SK-N-SH (cell line): ENCODE measurements at regions not wholly inside any gene's neighbourhood (a gene's known extent, or its start where the extent isn't known, plus 50 kb on each side); places are given as distances from the start of the nearest gene placed in this dataset.

ENCODE experiments used
- CTCF ChIA-PET: fragments of 300-600, 350-600 bp; formaldehyde crosslinking; extraction: SDS; loops from one replicate; lab custom pipeline; 2021; lab: Yijun Ruan, JAX
- POLR2A ChIA-PET: fragments of 350-600 bp; sonication (Branson Sonifier 250); formaldehyde crosslinking; extraction: SDS; loops from one replicate; lab custom pipeline; 2020; ENCODE audit warnings: antibody characterized with exemption, inconsistent platforms; lab: Yijun Ruan, JAX
- DNase-seq: peaks from one replicate; pipeline ENCODE4 v3.0.0; 2012
- H2AFZ ChIP-seq: fragments of 200-600 bp; sonication (generic); 2 replicates; pipeline ENCODE4 v1.8.1; 2016; ENCODE audit warnings: antibody characterized with exemption, mild to moderate bottlenecking, low read depth
- H3F3A ChIP-seq: fragments of 200-600 bp; sonication (generic); replicated peaks from 2 replicates; pipeline ENCODE3; 2016; ENCODE audit warnings: antibody characterized with exemption, mild to moderate bottlenecking; ENCODE audit not compliant: insufficient read depth
- H3K27ac ChIP-seq, 2 experiments: fragments of 200-500 bp in 1 of 2; fragments of 200-600 bp in 1 of 2; sonication (Bioruptor generic) in 1 of 2; sonication (generic), shearing (Covaris generic) in 1 of 2; 2 replicates each; pipeline versions ENCODE4 v1.5.1 to v1.6.1; 2014 to 2016; ENCODE audit warnings: low read depth in 2 of 2, inconsistent platforms in 1 of 2, low read length in 1 of 2, mild to moderate bottlenecking in 1 of 2, mixed read lengths in 1 of 2
- H3K27me3 ChIP-seq: fragments of 200-600 bp; sonication (generic), shearing (Covaris generic); 2 replicates; pipeline ENCODE4 v1.6.1; 2016; ENCODE audit warnings: mixed run types; ENCODE audit not compliant: insufficient read depth
- H3K36me3 ChIP-seq, 2 experiments: fragments of 200-500 bp in 1 of 2; fragments of 200-600 bp in 1 of 2; sonication (Bioruptor generic) in 1 of 2; sonication (generic) in 1 of 2; replicated peaks in 1 of 2; 2 replicates each; pipeline versions ENCODE3 to v1.5.1; 2014 to 2016; ENCODE audit warnings: low read length in 1 of 2, mild to moderate bottlenecking in 1 of 2; ENCODE audit not compliant: insufficient read depth in 2 of 2, control insufficient read depth in 1 of 2
- H3K4me1 ChIP-seq, 2 experiments: fragments of 200-500 bp in 1 of 2; fragments of 200-600 bp in 1 of 2; sonication (Bioruptor generic) in 1 of 2; sonication (generic), shearing (Covaris generic) in 1 of 2; 2 replicates each; pipeline versions ENCODE4 v1.5.1 to v1.6.1; 2014 to 2016; ENCODE audit warnings: low read depth in 1 of 2, low read length in 1 of 2, mixed run types in 1 of 2; ENCODE audit not compliant: insufficient read depth in 2 of 2, control insufficient read depth in 1 of 2
- H3K4me2 ChIP-seq: fragments of 200-600 bp; sonication (generic), shearing (Covaris generic); 2 replicates; pipeline ENCODE4 v1.6.1; 2017; ENCODE audit warnings: mixed run types
- H3K4me3 ChIP-seq, 2 experiments: fragments of 200-500 bp in 1 of 2; fragments of 200-600 bp in 1 of 2; sonication (Bioruptor generic) in 1 of 2; sonication (generic), shearing (Covaris generic) in 1 of 2; 2 replicates each; pipeline versions ENCODE4 v1.5.1 to v1.8.1; 2014 to 2016; ENCODE audit warnings: low read depth in 2 of 2, inconsistent platforms in 1 of 2, low read length in 1 of 2, mild to moderate bottlenecking in 1 of 2, mixed read lengths in 1 of 2, moderate library complexity in 1 of 2
- H3K79me2 ChIP-seq: fragments of 200-600 bp; sonication (generic); 2 replicates; pipeline ENCODE4 v1.8.1; 2017; ENCODE audit warnings: mild to moderate bottlenecking; ENCODE audit not compliant: insufficient read depth
- H3K9ac ChIP-seq: fragments of 200-600 bp; sonication (generic); 2 replicates; pipeline ENCODE4 v1.6.1; 2017; ENCODE audit warnings: mixed run types
- H3K9me2 ChIP-seq: fragments of 200-600 bp; sonication (generic); 2 replicates; pipeline ENCODE4 v1.6.1; 2017; ENCODE audit warnings: mixed run types
- H3K9me3 ChIP-seq: fragments of 200-600 bp; sonication (generic); 2 replicates; pipeline ENCODE4 v1.6.1; 2017; ENCODE audit warnings: mixed run types, mild to moderate bottlenecking, moderate library complexity
- H4K20me1 ChIP-seq: fragments of 200-600 bp; sonication (generic); 2 replicates; pipeline ENCODE4 v1.6.1; 2017; ENCODE audit warnings: mild to moderate bottlenecking, mixed run types; ENCODE audit not compliant: insufficient read depth
- CHD2 ChIP-seq: fragments of 150-350 bp; IDR thresholded peaks from 2 replicates; pipeline ENCODE4 v1.6.1; 2018; ENCODE audit warnings: low read length; ENCODE audit not compliant: partially characterized antibody
- FOSL2 ChIP-seq: IDR thresholded peaks from 2 replicates; pipeline ENCODE4 v1.4.0; 2012; ENCODE audit warnings: low read depth, mild to moderate bottlenecking, moderate library complexity, borderline replicate concordance
- FOXM1 ChIP-seq: IDR thresholded peaks from 2 replicates; pipeline ENCODE4 v1.4.0; 2012; ENCODE audit warnings: low read depth, mild to moderate bottlenecking
- GATA2 ChIP-seq: sonication (generic); formaldehyde crosslinking; IDR thresholded peaks from 2 replicates; pipeline ENCODE4 v1.5.0; 2020; ENCODE audit warnings: mild to moderate bottlenecking, missing genetic modification reagents
- MXI1 ChIP-seq: IDR thresholded peaks from 2 replicates; pipeline ENCODE4 v1.6.1; 2012; ENCODE audit warnings: mild to moderate bottlenecking, low read depth, low read length, improper control_type of control experiment
- NFIC ChIP-seq: IDR thresholded peaks from 2 replicates; pipeline ENCODE4 v1.4.0; 2012; ENCODE audit warnings: borderline replicate concordance
- RCOR1 ChIP-seq: fragments of 150-350 bp; IDR thresholded peaks from 2 replicates; pipeline ENCODE4 v1.6.1; 2017; ENCODE audit warnings: antibody characterized with exemption, low read length
- WGBS: methylation state at CpG from one replicate; pipeline ENCODE4 v1.1.6; 2017; ENCODE audit warnings: low lambda C conversion rate; 5-methylcytosine and 5-hydroxymethylcytosine counted together
- TF ChIP-seq, protein P1 (sequence below): IDR thresholded peaks from 2 replicates; pipeline ENCODE4; 2012
- TF ChIP-seq, protein P2 (sequence below): IDR thresholded peaks from 2 replicates; pipeline ENCODE4 v1.6.1; 2012; ENCODE audit warnings: mild to moderate bottlenecking, low read depth, low read length, moderate library complexity

DNA sequence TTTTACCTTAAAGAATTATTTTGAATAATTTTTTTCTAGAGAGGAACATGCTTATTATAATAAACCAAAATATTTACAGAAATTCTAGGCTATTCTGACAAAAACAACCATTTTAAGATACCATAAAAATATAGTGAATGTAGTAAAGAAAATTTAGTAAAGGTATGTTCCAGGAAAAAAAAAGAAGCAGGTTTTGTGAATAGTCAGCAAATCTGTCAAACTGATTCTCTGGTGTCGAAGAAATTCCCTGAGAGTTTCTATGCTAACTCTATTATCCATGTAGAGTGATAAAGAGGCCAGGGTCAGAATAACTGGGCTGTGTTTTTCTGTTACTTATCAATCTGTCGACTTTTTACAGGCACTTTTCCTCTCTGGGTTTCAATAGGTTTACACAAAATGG lies 459.2 kb downstream of the KIF4B start (continued):
- TF ChIP-seq, protein P1, sequence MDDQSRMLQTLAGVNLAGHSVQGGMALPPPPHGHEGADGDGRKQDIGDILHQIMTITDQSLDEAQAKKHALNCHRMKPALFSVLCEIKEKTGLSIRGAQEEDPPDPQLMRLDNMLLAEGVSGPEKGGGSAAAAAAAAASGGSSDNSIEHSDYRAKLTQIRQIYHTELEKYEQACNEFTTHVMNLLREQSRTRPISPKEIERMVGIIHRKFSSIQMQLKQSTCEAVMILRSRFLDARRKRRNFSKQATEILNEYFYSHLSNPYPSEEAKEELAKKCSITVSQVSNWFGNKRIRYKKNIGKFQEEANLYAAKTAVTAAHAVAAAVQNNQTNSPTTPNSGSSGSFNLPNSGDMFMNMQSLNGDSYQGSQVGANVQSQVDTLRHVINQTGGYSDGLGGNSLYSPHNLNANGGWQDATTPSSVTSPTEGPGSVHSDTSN = no peak
- TF ChIP-seq, all 33 proteins: peak for 0

DNA sequence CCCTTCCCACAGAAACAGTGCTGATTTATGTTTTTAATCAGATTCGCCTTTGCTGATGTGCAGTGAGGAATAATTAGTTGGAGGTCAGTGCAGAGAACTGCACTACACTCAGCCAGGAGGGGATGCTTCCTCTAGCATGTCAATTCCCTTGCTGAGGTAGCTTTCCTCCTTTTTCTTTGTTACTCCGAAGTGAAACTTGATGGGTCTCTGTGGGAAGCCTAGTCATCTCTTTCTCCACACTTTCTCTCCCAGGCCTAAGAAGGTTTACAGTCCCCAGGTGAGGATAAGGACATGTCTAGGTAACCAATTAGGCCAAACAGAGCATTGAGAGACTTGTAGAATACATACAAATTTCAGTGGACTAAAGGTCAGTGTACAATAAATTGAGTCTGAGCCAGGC lies 461.8 kb downstream of the KIF4B start:
- no peaks in the 10 kb centered on the region for H3K36me3 ChIP-seq
- H3K9me2 ChIP-seq = no peaks in the 10 kb centered on the region
- no peaks in the 10 kb centered on the region for H4K20me1 ChIP-seq
- H3K79me2 ChIP-seq = no peaks in the 10 kb centered on the region
- DNase-seq = no peak
- no peaks in the 10 kb centered on the region for H3F3A ChIP-seq
- H3K9ac ChIP-seq = no peak overlapping the region
- H3K27ac ChIP-seq = no peak overlapping the region
- TF ChIP-seq FOSL2 = no peak
- TF ChIP-seq MXI1 = no peak
- TF ChIP-seq NFIC = no peak
- no peak for TF ChIP-seq FOXM1
- TF ChIP-seq, protein P2, sequence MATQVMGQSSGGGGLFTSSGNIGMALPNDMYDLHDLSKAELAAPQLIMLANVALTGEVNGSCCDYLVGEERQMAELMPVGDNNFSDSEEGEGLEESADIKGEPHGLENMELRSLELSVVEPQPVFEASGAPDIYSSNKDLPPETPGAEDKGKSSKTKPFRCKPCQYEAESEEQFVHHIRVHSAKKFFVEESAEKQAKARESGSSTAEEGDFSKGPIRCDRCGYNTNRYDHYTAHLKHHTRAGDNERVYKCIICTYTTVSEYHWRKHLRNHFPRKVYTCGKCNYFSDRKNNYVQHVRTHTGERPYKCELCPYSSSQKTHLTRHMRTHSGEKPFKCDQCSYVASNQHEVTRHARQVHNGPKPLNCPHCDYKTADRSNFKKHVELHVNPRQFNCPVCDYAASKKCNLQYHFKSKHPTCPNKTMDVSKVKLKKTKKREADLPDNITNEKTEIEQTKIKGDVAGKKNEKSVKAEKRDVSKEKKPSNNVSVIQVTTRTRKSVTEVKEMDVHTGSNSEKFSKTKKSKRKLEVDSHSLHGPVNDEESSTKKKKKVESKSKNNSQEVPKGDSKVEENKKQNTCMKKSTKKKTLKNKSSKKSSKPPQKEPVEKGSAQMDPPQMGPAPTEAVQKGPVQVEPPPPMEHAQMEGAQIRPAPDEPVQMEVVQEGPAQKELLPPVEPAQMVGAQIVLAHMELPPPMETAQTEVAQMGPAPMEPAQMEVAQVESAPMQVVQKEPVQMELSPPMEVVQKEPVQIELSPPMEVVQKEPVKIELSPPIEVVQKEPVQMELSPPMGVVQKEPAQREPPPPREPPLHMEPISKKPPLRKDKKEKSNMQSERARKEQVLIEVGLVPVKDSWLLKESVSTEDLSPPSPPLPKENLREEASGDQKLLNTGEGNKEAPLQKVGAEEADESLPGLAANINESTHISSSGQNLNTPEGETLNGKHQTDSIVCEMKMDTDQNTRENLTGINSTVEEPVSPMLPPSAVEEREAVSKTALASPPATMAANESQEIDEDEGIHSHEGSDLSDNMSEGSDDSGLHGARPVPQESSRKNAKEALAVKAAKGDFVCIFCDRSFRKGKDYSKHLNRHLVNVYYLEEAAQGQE = no peak
- TF ChIP-seq CHD2 = no peak
- no peak for TF ChIP-seq RCOR1
- no peak overlapping the region for H3K4me2 ChIP-seq
- ChIA-PET CTCF (no interaction called here), POLR2A (no interaction called here)
- H3K4me3 ChIP-seq = no peak overlapping the region
- no peaks in the 10 kb centered on the region for H3K27me3 ChIP-seq
- H3K9me3 ChIP-seq = no peaks in the 10 kb centered on the region
- H2AFZ ChIP-seq = no peak overlapping the region
- no peaks in the 10 kb centered on the region for H3K4me1 ChIP-seq
- WGBS = 7% methylated on average over 2 of the region's 2 CpGs

DNA sequence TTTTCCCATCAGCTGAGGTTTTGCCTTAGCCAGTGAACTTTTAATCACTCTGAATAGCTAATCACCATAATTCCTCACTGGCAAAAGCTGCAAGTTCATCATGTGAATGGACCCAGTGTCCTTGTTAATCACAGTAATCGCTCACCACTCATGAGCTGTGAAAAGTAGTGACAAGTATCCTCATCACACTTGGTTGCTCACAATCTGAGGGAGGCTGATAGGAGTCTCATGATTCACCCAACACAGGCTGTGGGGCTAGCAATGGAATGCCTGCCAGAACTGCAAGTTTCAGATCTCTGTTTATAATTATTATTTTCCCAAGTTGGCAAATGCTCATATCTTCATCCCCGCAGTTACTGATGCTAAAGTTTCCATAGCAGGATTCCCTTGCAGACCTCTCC lies 467.2 kb downstream of the KIF4B start:
- POLR2A ChIA-PET = no interaction called here
- Histone ChIP-seq H3K4me3 (no peak overlapping the region), H2AFZ (no peak overlapping the region), H4K20me1 (no peaks in the 10 kb centered on the region), H3K9me2 (no peaks in the 10 kb centered on the region), H3K79me2 (no peaks in the 10 kb centered on the region), H3K4me2 (no peak overlapping the region), H3K27me3 (no peaks in the 10 kb centered on the region), H3K9me3 (no peaks in the 10 kb centered on the region), H3K4me1 (no peaks in the 10 kb centered on the region)
- no peak for DNase-seq
- CTCF ChIA-PET = no interaction called here
- WGBS = 46% methylated on average over 2 of the region's 2 CpGs
- TF ChIP-seq GATA2 (no peak), NFIC (no peak)
- TF ChIP-seq, all 33 proteins: peak for 0
- Histone ChIP-seq H3K27ac (no peak overlapping the region), H3K9ac (no peak overlapping the region), H3K36me3 (no peaks in the 10 kb centered on the region), H3F3A (no peaks in the 10 kb centered on the region)
